Inflammatory macrophage (primary cell): ENCODE measurements at regions not wholly inside any gene's neighbourhood (a gene's known extent, or its start where the extent isn't known, plus 50 kb on each side); places are given as distances from the start of the nearest gene placed in this dataset.

Experiments
- DNase-seq, 2 donors: peaks; one replicate each; pipeline ENCODE4 v3.0.0-alpha.2; 2020 to 2022

GRCh38 chr20:57891014-57891413 lies 181.2 kb upstream of the PMEPA1 start:
- DNase-seq: no peak

DNA sequence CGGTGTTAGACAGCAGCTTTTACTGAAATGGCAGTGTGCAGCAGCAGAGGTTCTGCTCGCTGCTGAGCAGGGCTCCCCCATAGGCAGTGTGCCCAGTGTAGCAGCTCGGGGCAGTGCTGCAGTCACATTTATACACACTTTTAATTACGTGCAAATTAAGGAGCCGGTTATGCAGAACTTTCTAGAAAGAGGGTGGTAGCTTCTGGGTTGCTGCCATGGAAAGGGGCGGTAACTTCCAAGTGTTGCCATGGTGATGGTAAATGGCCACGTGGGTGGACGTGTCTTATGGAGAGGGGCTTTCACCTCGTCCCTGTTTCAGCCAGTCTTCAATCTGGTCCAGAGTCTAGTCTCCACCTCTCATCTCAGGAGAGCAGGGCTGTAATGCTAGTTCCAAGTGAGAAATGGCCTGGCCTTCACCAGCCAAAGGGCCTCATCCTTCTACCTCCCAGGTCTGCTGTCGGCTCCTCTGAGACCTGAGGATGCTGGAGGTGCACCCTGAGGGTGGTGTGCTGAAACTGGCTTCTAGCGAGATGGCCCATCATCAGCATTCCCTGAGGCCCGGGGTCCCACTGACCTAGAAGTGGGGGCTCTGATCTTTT lies 180.5 kb upstream of the PMEPA1 start:
- DNase-seq: no peak

DNA sequence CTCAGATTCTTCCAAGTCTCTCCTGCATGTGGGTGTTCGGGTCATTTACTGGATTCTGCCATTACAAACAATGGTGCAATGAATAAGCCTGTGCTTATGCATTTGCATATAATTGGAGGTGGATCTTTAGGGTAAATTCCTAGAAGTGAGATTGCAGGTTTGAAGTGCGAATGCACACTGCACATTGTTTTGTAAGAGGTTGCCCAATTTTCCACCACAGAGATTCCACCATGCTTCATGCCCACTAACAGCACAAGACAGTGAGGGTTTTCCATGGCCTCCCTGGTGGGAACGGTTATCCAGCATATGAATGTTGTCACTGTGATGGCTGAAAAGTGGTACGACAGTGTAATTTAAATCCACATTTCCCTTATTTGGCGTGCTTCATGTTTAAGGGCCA lies 178.8 kb upstream of the PMEPA1 start:
- DNase-seq: no peak

- no peak for DNase-seq
Measured at GRCh38 chr20:57884956-57885355, 175.1 kb upstream of the PMEPA1 start.

GRCh38 chr20:57883761-57884160 lies 173.9 kb upstream of the PMEPA1 start:
- no peak for DNase-seq

GRCh38 chr20:57883224-57883623 lies 173.4 kb upstream of the PMEPA1 start:
- DNase-seq: no peak

DNA sequence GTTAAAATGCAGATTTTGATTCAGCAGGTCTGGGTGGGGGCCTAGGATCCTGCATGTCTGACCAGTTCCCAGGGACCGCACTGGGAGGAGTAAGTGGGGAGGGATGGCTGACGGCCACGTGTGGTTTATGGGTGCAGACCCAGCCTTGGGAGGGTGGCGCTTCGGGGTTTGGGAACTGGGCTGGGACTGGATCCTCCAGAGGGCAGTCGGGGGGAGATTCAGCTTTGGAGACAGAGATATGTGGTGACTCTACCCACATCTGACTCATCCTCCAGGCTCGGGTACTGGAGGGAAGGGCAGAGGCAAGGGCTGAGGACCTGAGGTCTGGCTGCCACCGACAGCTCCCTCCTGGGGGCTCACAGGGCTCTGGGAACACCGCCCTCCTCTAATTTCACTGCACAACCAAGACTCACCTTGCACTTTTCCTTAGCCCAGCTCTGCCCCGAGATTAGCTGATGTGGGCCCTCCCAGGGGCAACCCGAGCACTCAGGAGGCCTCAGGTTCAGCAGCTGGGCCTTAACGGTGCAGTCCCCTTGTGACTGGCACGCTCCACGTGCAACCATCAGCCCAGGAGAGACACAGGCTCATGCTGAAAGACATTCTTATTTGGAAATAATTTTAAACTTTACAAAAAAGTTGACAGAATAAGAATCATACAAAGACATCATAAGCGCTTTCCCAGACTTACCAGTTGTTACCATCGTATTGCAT lies 172.8 kb upstream of the PMEPA1 start:
- DNase-seq: no peak

- no peak for DNase-seq
Measured at GRCh38 chr20:57881466-57882385, 171.9 kb upstream of the PMEPA1 start.

DNA sequence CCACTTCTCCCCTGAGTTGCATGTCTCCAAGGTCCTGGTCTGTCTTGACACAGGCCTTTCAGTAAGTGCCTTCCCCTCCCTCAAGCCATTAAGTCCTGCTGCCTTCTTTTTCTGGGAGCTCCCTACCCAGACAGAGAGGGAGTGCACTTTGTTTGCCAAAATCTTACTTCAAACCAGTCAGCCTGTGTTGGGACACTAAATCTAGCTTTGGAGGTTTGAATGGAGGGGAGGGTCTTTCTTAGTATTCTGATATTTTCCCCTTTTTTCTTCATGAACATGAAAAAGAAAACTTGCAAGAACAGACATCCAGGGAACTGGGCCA lies 170.7 kb upstream of the PMEPA1 start:
- DNase-seq: no peak

- DNase-seq: no peak
Measured at GRCh38 chr20:57879779-57880570, 170.2 kb upstream of the PMEPA1 start.

DNA sequence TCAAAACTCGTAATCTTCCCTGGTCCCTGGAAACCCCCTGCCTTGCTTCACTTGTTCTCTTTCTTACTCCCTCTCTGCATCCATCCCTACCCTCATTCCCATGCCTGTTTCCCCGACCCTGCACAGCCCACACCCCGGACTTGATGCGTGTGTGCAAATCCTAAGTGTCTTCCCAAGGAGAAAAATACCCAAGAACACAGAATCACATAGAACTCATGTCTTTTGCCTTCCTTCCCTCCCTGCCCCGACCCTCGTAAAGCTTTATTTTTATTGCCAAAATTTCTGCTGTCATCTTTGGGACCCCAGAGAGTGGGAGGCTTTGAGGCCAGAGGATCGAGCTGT lies 169.6 kb upstream of the PMEPA1 start:
- DNase-seq: no peak

DNA sequence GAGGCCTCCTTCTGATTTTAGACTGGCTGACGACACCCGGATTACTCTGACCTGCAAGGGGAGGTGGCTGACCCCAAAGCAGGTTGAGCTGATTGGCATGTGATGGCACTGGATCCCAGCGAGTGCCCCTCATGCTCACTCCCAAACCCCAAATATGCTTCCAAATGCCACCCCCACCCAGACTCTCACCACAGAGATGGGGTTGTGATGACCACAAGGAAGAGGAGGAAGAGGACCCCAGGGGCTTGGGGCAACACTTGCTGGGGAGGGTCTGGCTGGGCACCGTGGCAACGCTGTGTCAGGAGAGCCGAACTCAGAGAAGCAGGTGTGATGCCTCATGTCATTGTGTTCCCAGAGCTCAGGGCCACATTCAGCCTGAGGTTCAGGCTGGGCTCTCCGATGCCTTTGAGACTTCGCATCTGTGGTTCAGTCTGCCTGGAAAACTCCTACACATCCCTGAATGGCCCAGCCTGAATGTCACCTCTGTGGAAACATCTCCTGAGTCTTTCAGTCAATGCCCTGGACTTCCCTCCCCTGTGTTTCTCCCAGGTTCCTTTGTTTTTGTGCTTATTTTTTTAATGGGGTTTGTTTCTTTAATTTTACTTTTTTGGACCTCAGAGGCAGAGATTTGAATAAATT lies 169.1 kb upstream of the PMEPA1 start:
- no peak for DNase-seq

DNA sequence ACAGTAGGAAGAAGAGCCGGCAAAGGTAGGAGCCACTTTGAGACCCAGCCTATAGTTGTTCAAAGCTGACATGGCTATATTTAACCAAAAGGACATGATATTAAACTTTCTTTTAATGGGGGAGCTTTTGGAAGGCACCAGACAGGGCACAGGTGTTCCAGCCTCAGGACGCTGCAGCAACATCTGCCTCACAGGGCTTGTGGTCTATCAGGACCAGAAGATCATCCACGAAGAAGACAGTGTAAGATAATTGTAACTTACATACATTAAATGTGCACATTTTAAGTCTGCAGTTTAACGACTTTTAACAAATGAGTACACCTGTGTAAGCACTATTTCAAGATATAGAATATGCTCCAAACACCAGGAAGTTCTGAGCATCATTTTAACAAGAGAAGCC lies 168.2 kb upstream of the PMEPA1 start:
- no peak for DNase-seq

GRCh38 chr20:57877131-57877824 lies 167.5 kb upstream of the PMEPA1 start:
- DNase-seq: no peak

GRCh38 chr20:57876163-57876562 lies 166.3 kb upstream of the PMEPA1 start:
- no peak for DNase-seq

- DNase-seq: no peak
Measured at GRCh38 chr20:57874141-57874540, 164.3 kb upstream of the PMEPA1 start.

DNA sequence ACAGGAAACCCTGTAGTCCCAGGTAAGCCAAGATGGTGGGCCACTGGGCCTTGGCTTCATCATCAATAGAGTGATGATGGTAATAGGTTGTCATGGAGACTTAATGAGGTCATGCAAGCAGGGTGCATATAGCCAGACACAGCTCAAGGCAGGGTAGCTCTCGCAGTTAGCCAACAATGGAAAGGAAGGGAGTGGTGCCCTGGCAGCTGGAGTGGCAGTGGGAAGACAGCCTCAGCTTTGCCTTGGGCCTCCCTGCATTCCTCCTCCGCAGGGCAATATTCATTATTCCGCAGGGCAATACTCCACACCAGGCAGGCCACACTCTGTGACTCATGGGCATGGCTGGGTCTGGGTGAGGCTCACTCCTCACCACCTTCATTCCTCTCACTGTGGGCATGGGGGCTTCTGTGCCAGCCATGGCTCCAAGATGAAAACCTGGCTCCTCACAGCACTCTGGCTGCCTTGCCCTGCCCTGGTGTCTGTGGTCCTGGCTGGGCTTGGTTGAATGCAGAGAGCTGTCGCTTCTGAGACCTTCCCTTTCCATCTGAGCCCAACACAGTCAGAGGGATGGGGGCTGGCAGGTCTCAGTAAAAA lies 163.1 kb upstream of the PMEPA1 start:
- no peak for DNase-seq

GRCh38 chr20:57871237-57871632 lies 161.4 kb upstream of the PMEPA1 start:
- DNase-seq: no peak

GRCh38 chr20:57870597-57871236 lies 160.9 kb upstream of the PMEPA1 start:
- DNase-seq: no peak

- DNase-seq: no peak
Measured at GRCh38 chr20:57869951-57870315, 160.1 kb upstream of the PMEPA1 start.
